ENCODE measurements at regions not wholly inside any gene's neighbourhood (a gene's known extent, or its start where the extent isn't known, plus 50 kb on each side); places are given as distances from the start of the nearest gene placed in this dataset.

DNA sequence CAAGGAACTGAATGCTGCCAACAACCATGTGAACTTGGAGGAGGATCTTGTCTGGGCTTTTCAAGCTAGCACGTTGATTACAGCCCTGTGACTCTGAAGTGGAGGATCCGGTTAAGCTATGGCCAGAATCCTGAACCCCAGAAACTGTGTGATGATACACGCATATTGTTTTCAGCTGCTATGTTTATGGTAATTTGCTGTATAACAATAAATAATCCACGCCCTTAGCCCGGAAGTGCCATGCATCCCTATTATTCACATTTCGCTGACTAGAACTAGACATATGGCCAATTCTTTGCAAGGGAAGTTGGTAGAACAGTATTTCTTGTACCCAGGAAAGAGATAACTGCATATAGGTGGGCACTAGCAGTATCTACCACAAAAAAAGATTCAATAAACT is 510.8 kb upstream of the BTBD3 start:
- ATAC-seq (no peak), DNase-seq (ENCODE audit: low spot score) (no peak), FAIRE-seq (no peak)
- TF ChIP-seq KLF9 (CRISPR knock-in tag; IDR thresholded peaks at IDR 0.05; ENCODE audit: low read depth), result no peak
- TF ChIP-seq SIN3A (IDR thresholded peaks at IDR 0.05; ENCODE audit: borderline replicate concordance, low read depth, low read length), result no peak
- TF ChIP-seq KDM4B (CRISPR knock-in tag; IDR thresholded peaks at IDR 0.05), result no peak
- no peak for TF ChIP-seq ZNF879 (CRISPR knock-in tag; IDR thresholded peaks at IDR 0.05)
- TF ChIP-seq, protein P1, sequence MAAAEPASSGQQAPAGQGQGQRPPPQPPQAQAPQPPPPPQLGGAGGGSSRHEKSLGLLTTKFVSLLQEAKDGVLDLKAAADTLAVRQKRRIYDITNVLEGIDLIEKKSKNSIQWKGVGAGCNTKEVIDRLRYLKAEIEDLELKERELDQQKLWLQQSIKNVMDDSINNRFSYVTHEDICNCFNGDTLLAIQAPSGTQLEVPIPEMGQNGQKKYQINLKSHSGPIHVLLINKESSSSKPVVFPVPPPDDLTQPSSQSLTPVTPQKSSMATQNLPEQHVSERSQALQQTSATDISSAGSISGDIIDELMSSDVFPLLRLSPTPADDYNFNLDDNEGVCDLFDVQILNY (CRISPR knock-in tag; conservative IDR thresholded peaks at IDR 0.05), result no peak
- TF ChIP-seq ZNF530 (CRISPR knock-in tag; IDR thresholded peaks at IDR 0.05; ENCODE audit: low read depth), result no peak
- TF ChIP-seq, protein P2, sequence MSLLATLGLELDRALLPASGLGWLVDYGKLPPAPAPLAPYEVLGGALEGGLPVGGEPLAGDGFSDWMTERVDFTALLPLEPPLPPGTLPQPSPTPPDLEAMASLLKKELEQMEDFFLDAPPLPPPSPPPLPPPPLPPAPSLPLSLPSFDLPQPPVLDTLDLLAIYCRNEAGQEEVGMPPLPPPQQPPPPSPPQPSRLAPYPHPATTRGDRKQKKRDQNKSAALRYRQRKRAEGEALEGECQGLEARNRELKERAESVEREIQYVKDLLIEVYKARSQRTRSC (CRISPR knock-in tag; IDR thresholded peaks at IDR 0.05; ENCODE audit: low read depth), result no peak
- TF ChIP-seq, protein P3, sequence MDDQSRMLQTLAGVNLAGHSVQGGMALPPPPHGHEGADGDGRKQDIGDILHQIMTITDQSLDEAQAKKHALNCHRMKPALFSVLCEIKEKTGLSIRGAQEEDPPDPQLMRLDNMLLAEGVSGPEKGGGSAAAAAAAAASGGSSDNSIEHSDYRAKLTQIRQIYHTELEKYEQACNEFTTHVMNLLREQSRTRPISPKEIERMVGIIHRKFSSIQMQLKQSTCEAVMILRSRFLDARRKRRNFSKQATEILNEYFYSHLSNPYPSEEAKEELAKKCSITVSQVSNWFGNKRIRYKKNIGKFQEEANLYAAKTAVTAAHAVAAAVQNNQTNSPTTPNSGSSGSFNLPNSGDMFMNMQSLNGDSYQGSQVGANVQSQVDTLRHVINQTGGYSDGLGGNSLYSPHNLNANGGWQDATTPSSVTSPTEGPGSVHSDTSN (CRISPR knock-in tag; IDR thresholded peaks at IDR 0.05; ENCODE audit: borderline replicate concordance), result no peak
- no peak for TF ChIP-seq SMC3 (IDR thresholded peaks at IDR 0.05; ENCODE audit: low read length)
- TF ChIP-seq, protein P4, sequence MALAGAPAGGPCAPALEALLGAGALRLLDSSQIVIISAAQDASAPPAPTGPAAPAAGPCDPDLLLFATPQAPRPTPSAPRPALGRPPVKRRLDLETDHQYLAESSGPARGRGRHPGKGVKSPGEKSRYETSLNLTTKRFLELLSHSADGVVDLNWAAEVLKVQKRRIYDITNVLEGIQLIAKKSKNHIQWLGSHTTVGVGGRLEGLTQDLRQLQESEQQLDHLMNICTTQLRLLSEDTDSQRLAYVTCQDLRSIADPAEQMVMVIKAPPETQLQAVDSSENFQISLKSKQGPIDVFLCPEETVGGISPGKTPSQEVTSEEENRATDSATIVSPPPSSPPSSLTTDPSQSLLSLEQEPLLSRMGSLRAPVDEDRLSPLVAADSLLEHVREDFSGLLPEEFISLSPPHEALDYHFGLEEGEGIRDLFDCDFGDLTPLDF (CRISPR knock-in tag; IDR thresholded peaks at IDR 0.05), result no peak
- TF ChIP-seq DPF2 (CRISPR knock-in tag; IDR thresholded peaks at IDR 0.05; ENCODE audit: borderline replicate concordance, low read depth), result no peak
- TF ChIP-seq, protein P5, sequence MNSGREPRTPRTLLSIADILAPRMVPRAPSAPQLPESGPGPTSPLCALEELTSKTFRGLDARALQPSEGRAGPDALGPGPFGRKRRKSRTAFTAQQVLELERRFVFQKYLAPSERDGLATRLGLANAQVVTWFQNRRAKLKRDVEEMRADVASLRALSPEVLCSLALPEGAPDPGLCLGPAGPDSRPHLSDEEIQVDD (CRISPR knock-in tag; IDR thresholded peaks at IDR 0.05; ENCODE audit: borderline replicate concordance), result no peak
- no peak for TF ChIP-seq BHLHE40 (IDR thresholded peaks at IDR 0.05; ENCODE audit: low read length)
- TF ChIP-seq, protein P6, sequence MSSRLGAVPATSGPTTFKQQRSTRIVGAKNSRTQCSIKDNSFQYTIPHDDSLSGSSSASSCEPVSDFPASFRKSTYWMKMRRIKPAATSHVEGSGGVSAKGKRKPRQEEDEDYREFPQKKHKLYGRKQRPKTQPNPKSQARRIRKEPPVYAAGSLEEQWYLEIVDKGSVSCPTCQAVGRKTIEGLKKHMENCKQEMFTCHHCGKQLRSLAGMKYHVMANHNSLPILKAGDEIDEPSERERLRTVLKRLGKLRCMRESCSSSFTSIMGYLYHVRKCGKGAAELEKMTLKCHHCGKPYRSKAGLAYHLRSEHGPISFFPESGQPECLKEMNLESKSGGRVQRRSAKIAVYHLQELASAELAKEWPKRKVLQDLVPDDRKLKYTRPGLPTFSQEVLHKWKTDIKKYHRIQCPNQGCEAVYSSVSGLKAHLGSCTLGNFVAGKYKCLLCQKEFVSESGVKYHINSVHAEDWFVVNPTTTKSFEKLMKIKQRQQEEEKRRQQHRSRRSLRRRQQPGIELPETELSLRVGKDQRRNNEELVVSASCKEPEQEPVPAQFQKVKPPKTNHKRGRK (CRISPR knock-in tag; IDR thresholded peaks at IDR 0.05), result no peak
- no peak for TF ChIP-seq DNMT3B (CRISPR knock-in tag; conservative IDR thresholded peaks at IDR 0.05)
- TF ChIP-seq NR3C1 (CRISPR knock-in tag; IDR thresholded peaks at IDR 0.05), result no peak
- no peak for TF ChIP-seq NR2F6 (IDR thresholded peaks at IDR 0.05)
- no peak for TF ChIP-seq NR2F6 (CRISPR knock-in tag; IDR thresholded peaks at IDR 0.05)
- no peaks in the 10 kb centered on the region for H3K4me1 ChIP-seq (ENCODE audit: insufficient read depth, low read length)
- no peaks in the 10 kb centered on the region for H3K9me3 ChIP-seq (ENCODE audit: low read length)
- POLR2A ChIA-PET, result no interaction called here
- no peaks in the 10 kb centered on the region for H4K20me1 ChIP-seq (ENCODE audit: insufficient read depth, low read length)
- no peak overlapping the region for H3K27ac ChIP-seq (ENCODE audit: extremely low read length, insufficient read depth, low read length)
- CTCF ChIA-PET (ENCODE audit: low intra/inter-chr PET ratio, low total read pairs), result no interaction called here
- H2AFZ ChIP-seq (ENCODE audit: low read length), result no peak overlapping the region
- H3K4me3 ChIP-seq (replicated peaks in 1 of 3; ENCODE audit: insufficient read depth in 1 of 3, low read depth in 2 of 3, low read length in 3 of 3), result no peak overlapping the region
- 20% methylated on average over 6 of the region's 6 CpGs for WGBS (ENCODE audit: low lambda C conversion rate)
- no peaks in the 10 kb centered on the region for H3K27me3 ChIP-seq (ENCODE audit: control insufficient read depth in 1 of 2, insufficient read depth in 2 of 2, low read length in 2 of 2)
- no peak overlapping the region for H3K4me2 ChIP-seq (ENCODE audit: low read depth, low read length)
- H3K79me2 ChIP-seq (ENCODE audit: insufficient read depth, low read length), result no peaks in the 10 kb centered on the region
- in situ Hi-C loops (cut with HindIII; ENCODE audit: extremely low pct_ligation_motif_present, low pct_unique_long_range_greater_than_20kb), result no loop called here
- no peaks in the 10 kb centered on the region for H3K36me3 ChIP-seq (replicated peaks in 1 of 2; ENCODE audit: control insufficient read depth in 1 of 2, insufficient read depth in 2 of 2, low read length in 2 of 2)
- intact Hi-C loops (cut with micrococcal nuclease; ENCODE audit: unreplicated experiment), result no loop called here
- no peak overlapping the region for H3K9ac ChIP-seq (ENCODE audit: insufficient read depth, low read depth, low read length)
- no TSS peak for BruUV-seq (replicated peaks)
